Cerebellar nuclear complex (tissue), 1 donor: ENCODE measurements at regions not wholly inside any gene's neighbourhood (a gene's known extent, or its start where the extent isn't known, plus 50 kb on each side); places are given as distances from the start of the nearest gene placed in this dataset.

ENCODE experiments used
- DNase-seq, 2 experiments: peaks; one replicate each; lab custom pipeline; 2025; lab: John Stamatoyannopoulos, UW

- no peak for DNase-seq
Observed at GRCh38 chr2:8448824-8449556, 232.9 kb upstream of the ID2 start.

- DNase-seq = no peak
Observed at GRCh38 chr2:8451273-8451672, 230.6 kb upstream of the ID2 start.

DNA sequence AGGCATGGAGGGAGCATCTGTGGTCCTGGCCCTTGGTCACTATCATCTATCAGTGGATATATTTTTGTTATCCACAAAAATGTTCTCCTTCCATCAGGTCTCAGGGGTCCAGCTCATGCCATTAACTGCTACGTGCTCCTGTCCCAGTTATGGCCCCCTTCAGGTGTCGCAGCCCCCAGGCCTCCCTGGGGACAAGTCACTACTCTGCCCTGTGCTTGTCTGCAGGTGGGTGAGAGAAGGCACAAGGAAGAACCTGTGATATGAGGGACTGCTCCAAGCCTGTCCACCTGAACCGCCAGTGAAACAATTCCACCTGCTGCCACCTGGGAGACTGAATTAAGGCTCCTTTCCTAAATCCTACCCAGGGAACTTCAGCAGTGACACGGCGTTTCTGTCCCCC lies 229.6 kb upstream of the ID2 start:
- no peak for DNase-seq

GRCh38 chr2:8452979-8453903 lies 228.6 kb upstream of the ID2 start:
- DNase-seq = no peak

- DNase-seq = no peak
Observed at GRCh38 chr2:8453904-8454302, 228.0 kb upstream of the ID2 start.

DNA sequence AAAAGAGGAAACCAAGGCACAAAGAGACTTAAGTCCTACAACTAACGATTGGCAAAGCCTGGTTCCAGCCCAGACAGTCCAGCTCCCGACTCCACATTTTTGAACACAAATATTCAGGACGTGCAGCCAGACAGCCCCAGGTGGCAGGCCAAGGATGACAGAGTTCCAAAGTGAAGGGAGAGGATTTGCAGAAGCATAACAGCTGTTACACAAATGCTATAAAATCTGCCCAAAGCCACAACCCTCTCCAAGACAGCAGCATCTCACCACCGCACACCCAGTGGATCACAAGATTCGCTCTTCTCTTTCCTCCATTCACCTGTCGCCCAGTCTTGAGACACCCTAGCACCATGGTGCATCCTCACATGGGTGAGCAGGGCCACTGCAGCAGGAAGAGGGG lies 227.1 kb upstream of the ID2 start:
- DNase-seq = no peak

DNA sequence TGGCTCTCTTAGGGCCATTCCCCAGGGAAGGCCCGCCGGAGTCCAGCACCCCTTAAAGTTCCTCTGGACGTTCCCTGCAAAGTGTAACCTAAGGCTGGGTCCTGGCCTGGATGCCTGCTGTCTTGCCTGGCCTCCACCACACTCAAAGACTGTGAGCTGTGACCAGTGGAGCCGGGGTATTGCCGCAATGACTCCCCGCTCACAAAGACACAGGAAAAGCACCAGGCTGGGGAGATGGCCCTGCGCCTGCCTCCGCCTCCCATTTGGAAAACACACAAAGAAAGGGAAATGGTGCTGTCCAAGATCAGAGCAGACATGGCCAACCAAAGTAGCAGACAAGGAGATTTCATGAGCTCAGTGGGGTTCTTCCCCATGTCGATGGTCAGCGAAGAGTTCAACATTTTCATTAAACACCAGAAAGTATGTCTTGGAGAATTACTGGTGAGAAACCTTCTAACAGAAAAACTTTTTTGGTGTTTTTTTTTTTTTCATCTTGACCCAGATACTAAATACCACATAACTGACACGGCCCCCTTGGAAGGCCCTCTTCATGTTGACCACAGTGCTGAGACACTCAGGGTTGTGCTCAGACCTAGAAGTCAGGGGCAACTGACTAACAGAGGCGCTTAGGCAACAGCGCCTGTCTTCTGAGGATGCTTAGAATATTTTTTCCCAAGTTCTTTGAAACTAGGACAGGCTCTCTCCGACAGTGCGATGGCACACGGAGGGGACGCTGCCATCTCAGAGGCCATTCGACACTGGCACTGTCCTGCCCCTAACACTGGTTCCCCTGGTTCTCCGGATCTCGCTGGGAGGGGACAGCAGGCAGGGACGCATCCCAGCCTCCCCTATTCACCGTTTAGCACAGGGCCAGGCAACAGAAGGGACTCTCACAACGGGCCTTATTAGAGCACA lies 226.4 kb upstream of the ID2 start:
- DNase-seq = no peak

DNA sequence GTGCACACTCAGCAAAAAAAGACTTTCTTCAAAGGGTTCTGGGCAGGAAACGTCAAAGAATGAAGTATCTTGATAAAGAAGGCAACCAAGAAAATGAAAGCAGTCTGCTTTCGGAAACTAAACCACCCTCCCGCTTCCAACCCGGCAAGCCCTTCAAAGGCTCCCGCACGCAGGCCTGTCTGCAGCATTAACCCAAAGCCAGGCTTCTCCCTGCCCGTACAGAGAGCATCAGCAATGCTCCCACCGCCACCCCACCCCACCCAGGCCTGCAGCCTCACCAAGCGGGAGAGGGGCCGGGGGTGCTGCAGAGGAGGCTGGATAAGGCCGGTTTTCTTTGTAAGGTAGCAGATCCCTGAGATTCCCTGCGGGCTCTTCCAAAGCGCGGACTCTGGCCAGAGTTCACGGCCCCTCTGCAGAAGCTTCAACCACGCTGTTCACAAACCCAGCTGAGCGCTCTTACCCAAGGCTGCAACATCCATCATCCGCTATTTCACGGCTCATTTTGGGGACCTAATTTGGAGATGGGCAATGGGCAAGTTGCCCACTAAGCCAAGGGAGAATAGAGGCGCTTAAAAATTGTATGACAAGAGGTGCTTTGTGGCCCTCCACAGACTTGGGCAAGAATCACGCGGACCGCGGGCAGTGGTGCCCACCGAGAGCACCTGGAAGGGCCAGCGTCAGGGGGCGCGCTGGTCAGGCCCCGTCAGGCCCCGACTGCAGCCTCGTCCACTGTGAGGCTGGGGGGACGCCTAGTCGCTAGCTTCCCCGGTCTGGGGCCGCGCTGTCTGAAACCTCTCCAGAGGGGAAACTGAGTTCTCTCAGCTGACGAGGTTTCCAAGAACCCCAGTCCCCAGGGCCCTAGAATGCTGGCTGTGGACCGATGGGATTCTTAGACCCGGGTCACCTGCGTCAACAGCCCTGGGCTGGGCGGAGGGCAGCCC lies 225.4 kb upstream of the ID2 start:
- DNase-seq = no peak

GRCh38 chr2:8457092-8457481 lies 224.8 kb upstream of the ID2 start:
- no peak for DNase-seq

DNA sequence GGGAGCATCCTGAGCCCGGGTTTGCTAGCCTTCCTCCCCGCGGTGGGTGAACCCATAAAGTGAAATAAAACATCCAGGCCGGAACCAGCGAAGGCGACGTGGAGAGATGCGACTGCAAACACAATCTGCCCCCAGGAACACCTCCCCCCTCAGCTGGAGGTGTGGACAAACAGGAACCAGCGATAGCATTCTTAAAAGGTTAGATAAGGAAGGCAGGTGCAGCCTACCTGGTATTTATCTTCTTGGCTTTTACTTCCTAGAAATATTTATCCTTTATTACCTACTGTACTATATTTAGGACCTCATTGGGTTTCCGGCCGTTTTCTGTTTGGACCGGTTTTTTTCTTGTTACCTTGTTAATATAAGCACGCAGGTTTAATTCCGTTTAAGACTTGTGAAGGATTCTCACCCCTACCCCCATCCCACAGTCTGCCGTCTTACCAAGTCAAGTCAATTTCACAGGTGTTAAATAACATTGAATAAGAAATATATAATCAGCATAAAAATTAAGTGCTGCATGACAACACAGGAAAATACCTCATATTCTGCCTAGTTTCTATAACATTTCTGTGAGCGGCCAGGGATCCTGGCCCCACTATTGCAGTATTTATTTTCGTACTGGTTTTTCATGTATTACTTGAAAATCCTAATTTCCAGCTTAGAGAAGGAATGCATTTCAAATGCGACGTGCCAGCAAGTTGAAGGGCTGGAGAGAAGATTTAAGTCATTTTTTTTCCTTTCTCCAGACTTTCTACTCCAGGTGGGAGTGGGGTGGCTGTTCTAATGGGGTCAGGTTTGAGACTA lies 224.0 kb upstream of the ID2 start:
- DNase-seq = no peak

- DNase-seq = no peak
Observed at GRCh38 chr2:8458503-8459459, 223.1 kb upstream of the ID2 start.

GRCh38 chr2:8459474-8459873 lies 222.4 kb upstream of the ID2 start:
- DNase-seq = no peak

DNA sequence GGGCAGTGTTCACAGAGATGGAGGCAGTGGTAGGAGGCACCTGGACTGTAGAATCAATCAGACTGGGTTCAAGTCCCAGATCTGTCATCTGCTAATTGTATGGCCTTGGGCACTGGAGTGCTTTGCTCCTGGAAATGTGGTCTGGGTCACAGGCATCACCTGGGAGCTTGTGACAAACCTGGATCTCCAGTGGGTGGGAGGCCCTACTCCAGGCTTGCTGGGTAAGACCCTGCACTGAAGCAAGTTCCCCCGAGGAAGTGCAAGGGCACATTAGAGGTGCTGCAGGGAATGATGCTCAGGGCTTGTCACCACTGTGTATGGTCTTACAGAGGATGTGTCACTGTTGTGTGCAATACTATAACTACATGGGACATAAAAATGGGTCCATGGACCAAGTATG lies 220.5 kb upstream of the ID2 start:
- no peak for DNase-seq

GRCh38 chr2:8462280-8462679 lies 219.6 kb upstream of the ID2 start:
- no peak for DNase-seq

- DNase-seq = no peak
Observed at GRCh38 chr2:8462899-8463648, 218.8 kb upstream of the ID2 start.

GRCh38 chr2:8465560-8465959 lies 216.3 kb upstream of the ID2 start:
- no peak for DNase-seq

DNA sequence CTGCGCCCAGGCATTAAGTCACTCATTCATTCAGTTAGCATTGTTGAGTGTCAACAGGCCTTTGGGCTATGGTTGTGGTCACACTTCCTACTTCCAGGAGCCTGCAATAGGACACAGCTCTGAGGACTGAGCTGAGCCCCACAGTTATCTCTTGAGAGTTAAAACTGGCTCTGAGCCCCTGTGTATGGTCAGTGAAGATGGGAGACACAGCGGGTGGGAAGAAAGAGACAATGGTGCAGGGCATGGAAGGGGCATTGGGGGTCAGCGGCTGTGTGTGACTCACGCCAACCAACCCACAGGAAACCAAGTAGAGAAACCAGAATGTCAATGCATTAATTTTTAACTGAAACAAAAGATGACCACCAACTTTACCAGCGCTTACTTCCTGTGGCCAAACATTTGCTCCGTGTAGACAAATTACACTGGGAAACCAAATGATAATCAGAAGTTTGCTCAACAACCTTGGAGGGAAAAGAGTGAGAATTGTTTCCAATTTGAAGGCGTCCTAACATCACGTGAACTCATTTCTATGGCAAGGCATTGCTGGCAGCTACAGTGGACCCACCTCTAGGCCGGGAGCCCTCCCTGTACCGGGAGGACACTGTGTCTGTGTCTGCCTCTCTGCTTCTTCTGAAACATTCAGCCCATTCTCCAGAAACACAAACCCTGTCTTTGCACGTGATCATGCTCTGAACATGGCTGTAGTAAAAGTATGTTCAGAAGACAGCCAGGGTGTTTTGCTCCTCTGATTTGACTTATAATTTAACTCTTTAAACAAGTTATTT lies 212.0 kb upstream of the ID2 start:
- no peak for DNase-seq
